RKO (cell line): ENCODE measurements at regions not wholly inside any gene's neighbourhood (a gene's known extent, or its start where the extent isn't known, plus 50 kb on each side); places are given as distances from the start of the nearest gene placed in this dataset.
"Not testable (repeated sequence)": the region's sequence is repeated elsewhere in the genome, so short reads cannot be mapped to it uniquely, and the experiment has no call there.

ENCODE experiments used
- DNase-seq: peaks from one replicate; pipeline ENCODE4 v3.0.0-alpha.2; 2016; ENCODE audit warnings: low spot score

DNA sequence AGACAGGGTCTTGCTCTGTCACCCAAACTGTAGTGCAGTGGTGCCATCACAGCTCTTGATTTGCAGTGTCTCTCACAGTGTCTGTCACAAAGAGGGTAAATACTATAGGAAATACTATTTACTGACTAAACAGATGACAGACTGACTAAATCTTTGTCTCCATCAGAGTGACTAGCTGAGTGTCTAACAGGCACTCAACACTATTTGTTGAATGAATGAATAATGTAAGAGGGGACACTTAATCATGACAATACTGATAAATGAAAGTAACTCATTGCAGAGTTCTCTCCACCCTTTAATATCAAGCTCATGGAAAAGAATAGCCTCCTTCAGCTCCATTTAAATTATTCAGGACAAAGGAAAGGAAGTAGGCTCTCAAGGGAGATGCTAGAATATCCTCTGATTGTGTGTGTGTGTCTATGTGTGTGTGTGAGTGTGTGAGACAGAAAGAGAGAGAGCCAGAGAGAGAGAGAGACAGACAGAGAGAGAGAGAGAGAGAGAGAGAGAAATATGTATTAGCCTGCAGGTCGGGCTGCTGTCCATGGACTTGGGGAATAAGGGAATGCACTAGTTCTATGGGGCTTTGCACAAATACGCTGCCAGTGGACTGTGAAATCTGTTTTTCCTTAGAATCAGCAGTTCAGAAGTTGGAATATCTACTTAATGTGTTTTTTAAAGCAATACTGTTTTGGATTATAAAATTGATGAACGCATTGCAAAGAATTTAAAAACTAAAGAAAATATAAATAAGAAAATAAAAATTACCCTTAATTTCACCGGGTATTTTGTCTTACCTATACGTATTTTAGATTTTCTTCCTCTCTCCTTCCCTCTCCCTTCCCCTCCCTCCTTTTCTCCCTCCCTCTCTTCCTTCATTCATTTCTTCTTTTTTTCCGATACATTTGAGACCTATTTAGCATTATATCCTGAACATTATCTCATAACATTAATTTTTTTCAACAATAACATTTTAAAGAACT lies 132.9 kb upstream of the LRIG1 start:
- DNase-seq: no peak

GRCh38 chr3:66638717-66639116 lies 137.9 kb upstream of the LRIG1 start:
- no peak for DNase-seq

DNA sequence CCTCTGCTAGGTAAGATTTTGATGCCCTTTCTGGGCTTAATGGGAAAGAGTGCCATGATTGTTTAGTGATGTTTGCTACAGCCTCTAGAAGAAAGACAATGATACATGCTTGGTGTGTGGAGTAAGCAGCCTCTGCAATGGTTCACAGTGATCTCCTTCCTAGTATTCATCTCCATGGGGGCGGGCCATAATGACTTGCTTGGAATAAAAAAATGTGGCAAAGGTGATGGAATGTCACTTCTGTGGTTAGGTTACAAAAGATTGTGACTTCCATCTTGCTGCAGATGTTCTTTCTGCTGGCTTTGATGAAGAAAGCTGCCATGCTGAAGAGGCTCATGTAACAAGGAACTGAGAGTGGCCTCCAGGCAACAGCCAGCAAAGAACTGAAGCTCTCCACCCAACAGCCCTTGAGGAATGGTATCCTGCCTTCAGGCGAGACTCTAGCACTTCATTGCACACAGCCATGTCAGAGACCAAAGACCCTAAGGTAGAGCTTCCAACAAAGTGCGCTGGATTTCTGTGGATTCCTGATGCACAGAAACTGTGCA lies 139.1 kb upstream of the LRIG1 start:
- DNase-seq: no peak

GRCh38 chr3:66642019-66642418 lies 141.2 kb upstream of the LRIG1 start:
- DNase-seq: no peak

GRCh38 chr3:66642484-66642883 lies 141.7 kb upstream of the LRIG1 start:
- no peak for DNase-seq

DNA sequence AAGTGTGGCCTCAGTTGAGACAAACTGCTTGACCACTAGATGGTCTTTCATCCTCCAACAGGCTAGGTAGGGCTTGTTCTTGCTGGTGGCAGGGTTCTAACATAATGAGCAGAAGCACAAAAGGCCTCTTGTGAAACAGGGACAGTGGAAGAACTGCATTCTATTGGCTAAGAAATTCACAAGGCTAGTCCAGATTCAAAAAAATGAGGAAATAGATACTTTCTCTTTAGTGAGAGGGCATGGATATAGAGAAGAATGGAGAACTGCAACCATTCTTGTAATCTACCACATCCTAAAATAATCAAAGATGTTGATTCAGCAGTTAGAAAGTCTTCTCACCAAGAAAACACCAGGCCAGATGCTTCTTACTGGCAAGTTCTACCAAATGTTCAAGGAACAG lies 143.7 kb upstream of the LRIG1 start:
- DNase-seq: no peak

DNA sequence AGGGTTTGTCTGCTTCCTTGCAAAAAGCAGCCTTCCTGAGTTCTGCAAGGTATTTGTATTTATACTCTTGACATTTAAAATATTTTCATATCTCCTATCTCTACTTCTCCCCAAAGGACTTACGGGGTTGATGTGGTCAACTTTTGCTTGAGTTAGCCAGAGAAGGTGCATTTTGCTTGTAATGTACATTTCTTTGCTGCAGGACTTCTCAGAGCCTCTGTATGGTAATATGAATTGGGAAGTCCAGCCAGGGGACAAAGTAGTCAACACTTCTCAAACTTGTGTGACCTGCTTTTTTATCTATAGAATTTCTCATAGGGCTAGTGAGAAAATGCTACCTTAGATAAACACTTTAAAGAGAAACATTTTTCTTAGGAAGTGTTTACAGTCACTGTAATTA lies 148.2 kb upstream of the LRIG1 start:
- DNase-seq: no peak

DNA sequence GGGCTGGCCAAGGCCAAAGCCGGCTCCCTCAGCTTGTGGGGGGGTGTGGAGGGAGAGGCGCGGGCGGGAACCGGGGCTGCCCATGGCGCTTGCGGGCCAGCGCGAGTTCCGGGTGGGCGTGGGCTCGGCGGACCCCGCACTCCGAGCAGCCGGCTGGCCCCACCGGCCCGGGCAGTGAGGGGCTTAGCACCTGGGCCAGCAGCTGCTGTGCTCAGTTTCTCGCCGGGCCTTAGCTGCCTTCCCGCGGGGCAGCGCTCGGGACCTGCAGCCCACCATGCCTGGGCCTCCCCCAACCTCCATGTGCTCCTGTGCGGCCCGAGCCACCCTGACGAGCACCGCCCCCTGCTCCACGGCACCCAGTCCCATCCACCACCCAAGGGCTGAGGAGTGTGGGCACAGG lies 150.7 kb upstream of the LRIG1 start:
- not testable (repeated sequence) for DNase-seq

DNA sequence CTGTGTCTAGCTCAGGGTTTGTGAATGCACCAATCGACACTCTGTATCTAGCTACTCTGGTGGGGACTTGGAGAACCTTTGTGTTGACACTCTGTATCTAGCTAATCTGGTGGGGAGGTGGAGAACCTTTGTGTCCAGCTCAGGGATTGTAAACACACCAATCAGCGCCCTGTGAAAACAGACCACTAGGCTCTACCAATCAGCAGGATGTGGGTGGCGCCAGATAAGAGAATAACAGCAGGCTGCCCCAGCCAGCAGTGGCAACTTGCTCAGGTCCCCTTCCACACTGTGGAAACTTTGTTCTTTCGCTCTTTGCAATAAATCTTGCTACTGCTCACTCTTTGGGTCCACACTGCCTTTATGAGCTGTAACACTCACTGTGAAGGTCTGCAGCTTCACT lies 151.3 kb upstream of the LRIG1 start:
- DNase-seq: not testable (repeated sequence)

- no peak for DNase-seq
Observed at GRCh38 chr3:66655044-66655443, 154.2 kb upstream of the LRIG1 start.

DNA sequence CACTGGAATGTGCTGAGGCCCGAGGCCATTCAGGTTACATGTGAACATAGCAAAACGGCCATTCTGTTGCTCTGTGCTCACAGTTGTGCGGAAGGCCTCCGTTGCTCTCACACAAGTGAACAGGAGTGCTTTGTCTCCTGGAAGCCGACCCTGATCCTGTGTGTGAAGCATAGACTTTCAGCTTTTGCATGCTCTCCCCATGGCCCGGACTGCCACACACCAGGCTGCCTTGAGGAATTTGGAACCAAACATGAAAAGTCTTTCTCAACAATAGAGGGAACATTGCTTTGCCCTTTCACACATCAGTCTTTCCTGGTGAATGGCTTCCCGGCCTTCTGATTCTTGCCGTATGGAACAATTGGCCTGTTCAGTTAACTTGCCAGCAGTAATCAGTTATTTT lies 154.8 kb upstream of the LRIG1 start:
- DNase-seq: no peak

GRCh38 chr3:66656609-66657008 lies 155.8 kb upstream of the LRIG1 start:
- DNase-seq: no peak

DNA sequence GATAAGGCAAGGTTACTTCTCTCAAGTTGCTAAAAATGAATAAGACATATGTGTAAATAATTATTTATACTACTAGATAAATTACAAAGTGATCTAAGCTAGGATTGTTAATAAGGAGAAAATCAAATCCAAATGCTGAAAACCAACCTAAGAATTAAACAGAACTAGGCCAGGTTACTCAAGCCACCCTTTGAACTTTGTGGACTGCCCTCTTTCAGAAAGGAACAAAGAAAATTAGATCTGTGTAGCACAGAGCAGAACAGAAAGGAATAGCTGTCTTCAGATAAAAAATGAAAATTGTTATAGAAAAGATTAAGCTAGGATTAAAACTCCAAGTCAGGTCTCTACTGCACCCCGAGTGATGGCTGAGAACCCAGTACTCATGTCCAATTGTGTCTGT lies 158.2 kb upstream of the LRIG1 start:
- no peak for DNase-seq

GRCh38 chr3:66661628-66662027 lies 160.8 kb upstream of the LRIG1 start:
- no peak for DNase-seq

GRCh38 chr3:66662894-66663293 lies 162.1 kb upstream of the LRIG1 start:
- DNase-seq: no peak

DNA sequence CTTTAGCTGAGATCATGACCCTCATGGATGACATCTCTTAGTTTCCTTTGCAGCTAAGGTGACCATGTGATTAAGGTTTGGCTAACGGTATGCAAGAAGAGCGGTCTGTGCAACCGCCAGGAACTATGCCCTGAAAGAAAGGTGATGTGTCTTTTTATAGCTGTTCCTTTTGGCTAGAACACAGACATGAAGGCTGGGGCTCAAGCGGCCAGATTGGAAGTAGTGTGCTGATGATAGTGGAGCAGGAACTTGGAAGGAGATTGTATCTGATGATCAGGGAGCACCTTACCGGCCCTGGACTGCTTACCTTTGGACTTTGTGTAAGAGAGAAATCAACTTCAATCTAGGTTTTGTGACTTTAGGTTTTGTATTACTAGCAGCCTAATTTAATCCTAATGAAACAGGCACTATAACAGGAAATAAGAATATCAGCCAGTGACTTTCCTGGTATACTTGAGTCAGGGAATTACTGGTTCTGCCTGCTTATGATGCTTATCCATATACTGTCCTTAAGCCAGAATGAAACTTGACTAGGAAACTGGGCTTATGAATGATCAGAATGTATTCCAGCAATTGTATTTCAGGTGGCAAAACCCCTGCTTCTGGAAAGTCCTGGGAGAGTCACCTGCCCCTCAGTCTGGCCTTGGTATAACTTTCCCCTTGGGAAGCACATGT lies 164.3 kb upstream of the LRIG1 start:
- DNase-seq: no peak

DNA sequence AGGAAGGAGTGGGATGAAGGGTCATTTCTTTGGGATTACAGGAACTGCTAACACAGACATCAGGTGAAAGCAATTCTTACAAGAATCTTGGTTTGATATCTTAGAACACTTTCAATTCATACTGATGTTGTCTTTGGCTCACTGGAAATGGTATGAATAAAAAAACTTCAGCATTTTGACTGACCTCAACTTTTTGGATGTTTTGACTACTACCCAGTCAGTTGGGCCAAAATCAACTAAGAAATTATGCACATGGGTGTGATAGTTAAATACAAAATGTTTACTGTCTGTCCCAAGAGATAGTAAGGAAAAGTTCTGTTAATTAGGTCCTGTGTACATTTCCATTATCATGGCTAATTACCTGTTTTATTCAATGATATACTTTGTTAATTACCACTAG lies 165.5 kb upstream of the LRIG1 start:
- no peak for DNase-seq

GRCh38 chr3:66667263-66667662 lies 166.4 kb upstream of the LRIG1 start:
- no peak for DNase-seq

GRCh38 chr3:66671291-66671690 lies 170.5 kb upstream of the LRIG1 start:
- DNase-seq: no peak

DNA sequence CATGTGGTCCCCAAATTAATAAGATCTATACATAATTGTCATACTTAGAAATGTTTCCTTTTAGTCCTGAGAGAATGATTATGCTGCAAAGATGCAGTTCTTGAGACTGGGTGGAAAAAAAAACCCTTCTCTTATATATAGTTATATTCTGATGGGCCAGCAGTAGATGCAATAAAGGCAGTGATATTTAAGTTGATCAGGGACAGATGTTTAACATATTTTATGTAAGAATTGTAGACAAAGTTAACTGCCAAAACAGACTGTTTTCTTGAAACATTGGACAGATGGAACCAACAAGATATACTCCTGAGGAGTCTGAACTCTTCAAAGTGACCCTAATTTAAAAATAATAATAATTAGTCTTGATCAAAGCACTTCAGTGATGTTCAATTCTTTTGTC lies 172.0 kb upstream of the LRIG1 start:
- no peak for DNase-seq

GRCh38 chr3:66673293-66673692 lies 172.5 kb upstream of the LRIG1 start:
- DNase-seq: no peak

GRCh38 chr3:66675366-66675765 lies 174.5 kb upstream of the LRIG1 start:
- DNase-seq: no peak
